ENCODE measurements at regions not wholly inside any gene's neighbourhood (a gene's known extent, or its start where the extent isn't known, plus 50 kb on each side); places are given as distances from the start of the nearest gene placed in this dataset.

GRCh38 chr11:11140510-11140909 is 212.5 kb downstream of the CSNK2A3 start:
- DNase-seq (ENCODE audit: low read depth in 2 of 2), result no peak

GRCh38 chr11:11137339-11137738 is 215.7 kb downstream of the CSNK2A3 start:
- DNase-seq (ENCODE audit: low read depth in 2 of 2), result no peak

GRCh38 chr11:11135820-11136476 is 217.1 kb downstream of the CSNK2A3 start:
- DNase-seq (ENCODE audit: low read depth in 2 of 2), result no peak

- DNase-seq (ENCODE audit: low read depth in 2 of 2), result no peak
Measured at GRCh38 chr11:11129118-11129517, 223.9 kb downstream of the CSNK2A3 start.

GRCh38 chr11:11125618-11126017 is 227.4 kb downstream of the CSNK2A3 start:
- DNase-seq (ENCODE audit: low read depth in 2 of 2), result no peak

- DNase-seq (ENCODE audit: low read depth in 2 of 2), result no peak
Measured at GRCh38 chr11:11122749-11123148, 230.3 kb downstream of the CSNK2A3 start.

- no peak for DNase-seq (ENCODE audit: low read depth in 2 of 2)
Measured at GRCh38 chr11:11119917-11120316, 233.1 kb downstream of the CSNK2A3 start.

GRCh38 chr11:11117730-11118129 is 235.3 kb downstream of the CSNK2A3 start:
- no peak for DNase-seq (ENCODE audit: low read depth in 2 of 2)

GRCh38 chr11:11115475-11115874 is 237.6 kb downstream of the CSNK2A3 start:
- no peak for DNase-seq (ENCODE audit: low read depth in 2 of 2)

GRCh38 chr11:11113626-11114025 is 239.4 kb downstream of the CSNK2A3 start:
- DNase-seq (ENCODE audit: low read depth in 2 of 2), result no peak

GRCh38 chr11:11108026-11108425 is 245.0 kb downstream of the CSNK2A3 start:
- DNase-seq (ENCODE audit: low read depth in 2 of 2), result no peak

GRCh38 chr11:11107076-11107723 is 245.8 kb downstream of the CSNK2A3 start:
- no peak for DNase-seq (ENCODE audit: low read depth in 2 of 2)

- DNase-seq (ENCODE audit: low read depth in 2 of 2), result no peak
Measured at GRCh38 chr11:11105361-11105760, 247.5 kb upstream of the ZBED5 start.

- DNase-seq (ENCODE audit: low read depth in 2 of 2), result no peak
Measured at GRCh38 chr11:11095831-11096723, 238.2 kb upstream of the ZBED5 start.

- DNase-seq (ENCODE audit: low read depth in 2 of 2), result no peak
Measured at GRCh38 chr11:11090495-11090894, 232.6 kb upstream of the ZBED5 start.

- DNase-seq (ENCODE audit: low read depth in 2 of 2), result no peak
Measured at GRCh38 chr11:11089805-11090204, 232.0 kb upstream of the ZBED5 start.

GRCh38 chr11:11086979-11087378 is 229.1 kb upstream of the ZBED5 start:
- no peak for DNase-seq (ENCODE audit: low read depth in 2 of 2)

- DNase-seq (ENCODE audit: low read depth in 2 of 2), result no peak
Measured at GRCh38 chr11:11085580-11085979, 227.7 kb upstream of the ZBED5 start.

- no peak for DNase-seq (ENCODE audit: low read depth in 2 of 2)
Measured at GRCh38 chr11:11084337-11084736, 226.5 kb upstream of the ZBED5 start.

- DNase-seq (ENCODE audit: low read depth in 2 of 2), result no peak
Measured at GRCh38 chr11:11083441-11083840, 225.6 kb upstream of the ZBED5 start.

GRCh38 chr11:11082646-11083045 is 224.8 kb upstream of the ZBED5 start:
- DNase-seq (ENCODE audit: low read depth in 2 of 2), result no peak

GRCh38 chr11:11081776-11082175 is 223.9 kb upstream of the ZBED5 start:
- no peak for DNase-seq (ENCODE audit: low read depth in 2 of 2)

- DNase-seq (ENCODE audit: low read depth in 2 of 2), result no peak
Measured at GRCh38 chr11:11081288-11081687, 223.4 kb upstream of the ZBED5 start.
